SK-N-SH (cell line): ENCODE measurements at regions not wholly inside any gene's neighbourhood (a gene's known extent, or its start where the extent isn't known, plus 50 kb on each side); places are given as distances from the start of the nearest gene placed in this dataset.

ENCODE experiments used
- CTCF ChIA-PET: fragments of 300-600, 350-600 bp; formaldehyde crosslinking; extraction: SDS; loops from one replicate; lab custom pipeline; 2021; lab: Yijun Ruan, JAX
- POLR2A ChIA-PET: fragments of 350-600 bp; sonication (Branson Sonifier 250); formaldehyde crosslinking; extraction: SDS; loops from one replicate; lab custom pipeline; 2020; ENCODE audit warnings: antibody characterized with exemption, inconsistent platforms; lab: Yijun Ruan, JAX
- DNase-seq: peaks from one replicate; pipeline ENCODE4 v3.0.0; 2012
- H2AFZ ChIP-seq: fragments of 200-600 bp; sonication (generic); 2 replicates; pipeline ENCODE4 v1.8.1; 2016; ENCODE audit warnings: antibody characterized with exemption, mild to moderate bottlenecking, low read depth
- H3F3A ChIP-seq: fragments of 200-600 bp; sonication (generic); replicated peaks from 2 replicates; pipeline ENCODE3; 2016; ENCODE audit warnings: antibody characterized with exemption, mild to moderate bottlenecking; ENCODE audit not compliant: insufficient read depth
- H3K27ac ChIP-seq, 2 experiments: fragments of 200-500 bp in 1 of 2; fragments of 200-600 bp in 1 of 2; sonication (Bioruptor generic) in 1 of 2; sonication (generic), shearing (Covaris generic) in 1 of 2; 2 replicates each; pipeline versions ENCODE4 v1.5.1 to v1.6.1; 2014 to 2016; ENCODE audit warnings: low read depth in 2 of 2, inconsistent platforms in 1 of 2, low read length in 1 of 2, mild to moderate bottlenecking in 1 of 2, mixed read lengths in 1 of 2
- H3K27me3 ChIP-seq: fragments of 200-600 bp; sonication (generic), shearing (Covaris generic); 2 replicates; pipeline ENCODE4 v1.6.1; 2016; ENCODE audit warnings: mixed run types; ENCODE audit not compliant: insufficient read depth
- H3K36me3 ChIP-seq, 2 experiments: fragments of 200-500 bp in 1 of 2; fragments of 200-600 bp in 1 of 2; sonication (Bioruptor generic) in 1 of 2; sonication (generic) in 1 of 2; replicated peaks in 1 of 2; 2 replicates each; pipeline versions ENCODE3 to v1.5.1; 2014 to 2016; ENCODE audit warnings: low read length in 1 of 2, mild to moderate bottlenecking in 1 of 2; ENCODE audit not compliant: insufficient read depth in 2 of 2, control insufficient read depth in 1 of 2
- H3K4me1 ChIP-seq, 2 experiments: fragments of 200-500 bp in 1 of 2; fragments of 200-600 bp in 1 of 2; sonication (Bioruptor generic) in 1 of 2; sonication (generic), shearing (Covaris generic) in 1 of 2; 2 replicates each; pipeline versions ENCODE4 v1.5.1 to v1.6.1; 2014 to 2016; ENCODE audit warnings: low read depth in 1 of 2, low read length in 1 of 2, mixed run types in 1 of 2; ENCODE audit not compliant: insufficient read depth in 2 of 2, control insufficient read depth in 1 of 2
- H3K4me2 ChIP-seq: fragments of 200-600 bp; sonication (generic), shearing (Covaris generic); 2 replicates; pipeline ENCODE4 v1.6.1; 2017; ENCODE audit warnings: mixed run types
- H3K4me3 ChIP-seq, 2 experiments: fragments of 200-500 bp in 1 of 2; fragments of 200-600 bp in 1 of 2; sonication (Bioruptor generic) in 1 of 2; sonication (generic), shearing (Covaris generic) in 1 of 2; 2 replicates each; pipeline versions ENCODE4 v1.5.1 to v1.8.1; 2014 to 2016; ENCODE audit warnings: low read depth in 2 of 2, inconsistent platforms in 1 of 2, low read length in 1 of 2, mild to moderate bottlenecking in 1 of 2, mixed read lengths in 1 of 2, moderate library complexity in 1 of 2
- H3K79me2 ChIP-seq: fragments of 200-600 bp; sonication (generic); 2 replicates; pipeline ENCODE4 v1.8.1; 2017; ENCODE audit warnings: mild to moderate bottlenecking; ENCODE audit not compliant: insufficient read depth
- H3K9ac ChIP-seq: fragments of 200-600 bp; sonication (generic); 2 replicates; pipeline ENCODE4 v1.6.1; 2017; ENCODE audit warnings: mixed run types
- H3K9me2 ChIP-seq: fragments of 200-600 bp; sonication (generic); 2 replicates; pipeline ENCODE4 v1.6.1; 2017; ENCODE audit warnings: mixed run types
- H3K9me3 ChIP-seq: fragments of 200-600 bp; sonication (generic); 2 replicates; pipeline ENCODE4 v1.6.1; 2017; ENCODE audit warnings: mixed run types, mild to moderate bottlenecking, moderate library complexity
- H4K20me1 ChIP-seq: fragments of 200-600 bp; sonication (generic); 2 replicates; pipeline ENCODE4 v1.6.1; 2017; ENCODE audit warnings: mild to moderate bottlenecking, mixed run types; ENCODE audit not compliant: insufficient read depth
- CHD2 ChIP-seq: fragments of 150-350 bp; IDR thresholded peaks from 2 replicates; pipeline ENCODE4 v1.6.1; 2018; ENCODE audit warnings: low read length; ENCODE audit not compliant: partially characterized antibody
- ELF1 ChIP-seq: IDR thresholded peaks from 2 replicates; pipeline ENCODE4 v1.4.0; 2012
- EP300 ChIP-seq, 2 experiments: IDR thresholded peaks; 2 replicates each; pipeline versions ENCODE4 v1.4.0 to v1.6.1; 2012; ENCODE audit warnings: borderline replicate concordance in 1 of 2, low read depth in 1 of 2, low read length in 1 of 2
- EZH2phosphoT487 ChIP-seq: fragments of 200-600 bp; sonication (generic); IDR thresholded peaks from 2 replicates; pipeline ENCODE4 v1.6.1; 2017; ENCODE audit warnings: low read depth, mixed run types, mild to moderate bottlenecking, antibody characterized with exemption, moderate library complexity, borderline replicate concordance
- FOSL2 ChIP-seq: IDR thresholded peaks from 2 replicates; pipeline ENCODE4 v1.4.0; 2012; ENCODE audit warnings: low read depth, mild to moderate bottlenecking, moderate library complexity, borderline replicate concordance
- FOXJ3 ChIP-seq: sonication (generic); formaldehyde crosslinking; IDR thresholded peaks from 2 replicates; pipeline ENCODE4 v1.5.1; 2020; ENCODE audit warnings: mild to moderate bottlenecking, missing genetic modification reagents
- FOXM1 ChIP-seq: IDR thresholded peaks from 2 replicates; pipeline ENCODE4 v1.4.0; 2012; ENCODE audit warnings: low read depth, mild to moderate bottlenecking
- GATA2 ChIP-seq: sonication (generic); formaldehyde crosslinking; IDR thresholded peaks from 2 replicates; pipeline ENCODE4 v1.5.0; 2020; ENCODE audit warnings: mild to moderate bottlenecking, missing genetic modification reagents
- JUND ChIP-seq: IDR thresholded peaks from 2 replicates; pipeline ENCODE4 v1.4.0; 2012
- MXI1 ChIP-seq: IDR thresholded peaks from 2 replicates; pipeline ENCODE4 v1.6.1; 2012; ENCODE audit warnings: mild to moderate bottlenecking, low read depth, low read length, improper control_type of control experiment
- NFIC ChIP-seq: IDR thresholded peaks from 2 replicates; pipeline ENCODE4 v1.4.0; 2012; ENCODE audit warnings: borderline replicate concordance
- POLR2AphosphoS5 ChIP-seq: IDR thresholded peaks from 2 replicates; pipeline ENCODE4 v1.6.1; 2012; ENCODE audit warnings: low read depth, low read length
- RAD21 ChIP-seq: IDR thresholded peaks from 2 replicates; pipeline ENCODE4 v1.6.1; 2012; ENCODE audit warnings: mild to moderate bottlenecking, low read length
- RCOR1 ChIP-seq: fragments of 150-350 bp; IDR thresholded peaks from 2 replicates; pipeline ENCODE4 v1.6.1; 2017; ENCODE audit warnings: antibody characterized with exemption, low read length
- SMC3 ChIP-seq: IDR thresholded peaks from 2 replicates; pipeline ENCODE4 v1.6.1; 2012; ENCODE audit warnings: low read depth, low read length, improper control_type of control experiment
- TAF1 ChIP-seq: IDR thresholded peaks from 2 replicates; pipeline ENCODE4 v1.6.1; 2012; ENCODE audit warnings: low read depth, mild to moderate bottlenecking, low read length, moderate library complexity, borderline replicate concordance
- TCF12 ChIP-seq: IDR thresholded peaks from 2 replicates; pipeline ENCODE4 v1.4.0; 2012
- TEAD4 ChIP-seq: IDR thresholded peaks from 2 replicates; pipeline ENCODE4 v1.4.0; 2012; ENCODE audit warnings: mild to moderate bottlenecking, borderline replicate concordance; ENCODE audit not compliant: insufficient read depth
- WGBS: methylation state at CpG from one replicate; pipeline ENCODE4 v1.1.6; 2017; ENCODE audit warnings: low lambda C conversion rate; 5-methylcytosine and 5-hydroxymethylcytosine counted together
- TF ChIP-seq, protein P1 (sequence below): IDR thresholded peaks from 2 replicates; pipeline ENCODE4 v1.4.0; 2012; ENCODE audit warnings: low read depth
- TF ChIP-seq, protein P2 (sequence below): IDR thresholded peaks from 2 replicates; pipeline ENCODE4; 2012
- TF ChIP-seq, protein P3 (sequence below): fragments of 150-350 bp; IDR thresholded peaks from 2 replicates; pipeline ENCODE4 v1.6.1; 2016; ENCODE audit warnings: mild to moderate bottlenecking, low read depth, low read length
- TF ChIP-seq, protein P4 (sequence below): IDR thresholded peaks from 2 replicates; pipeline ENCODE4 v1.4.0; 2012; ENCODE audit warnings: low read depth, borderline replicate concordance

DNA sequence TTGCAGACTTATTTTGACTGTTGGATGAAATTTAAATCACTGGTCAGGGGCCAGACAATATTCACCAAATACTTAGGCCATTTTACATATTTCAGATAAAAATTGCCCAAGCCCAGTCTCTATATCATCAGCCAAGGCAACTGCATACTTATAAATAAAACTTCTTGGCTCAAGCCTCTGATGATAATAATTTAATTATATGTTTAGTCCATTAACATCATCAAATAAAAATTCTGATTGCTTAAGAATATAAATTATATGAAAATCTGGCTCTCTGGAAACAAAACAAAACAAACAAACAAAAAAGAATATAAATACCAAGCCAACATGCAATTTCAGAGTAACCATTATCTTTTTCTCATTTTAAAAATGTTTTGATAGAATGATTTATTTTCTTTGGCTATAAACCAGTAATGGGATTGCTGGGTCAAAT lies 165.2 kb downstream of the BTG1 start:
- no peaks in the 10 kb centered on the region for H3K27me3 ChIP-seq
- H4K20me1 ChIP-seq = no peaks in the 10 kb centered on the region
- H3K4me1 ChIP-seq = peaks cover 0 to 14% of the 10 kb centered on the region in 2 experiments; a peak in 2 of 4 replicates
- no peak for DNase-seq
- H2AFZ ChIP-seq = no peak overlapping the region
- TF ChIP-seq, protein P1, sequence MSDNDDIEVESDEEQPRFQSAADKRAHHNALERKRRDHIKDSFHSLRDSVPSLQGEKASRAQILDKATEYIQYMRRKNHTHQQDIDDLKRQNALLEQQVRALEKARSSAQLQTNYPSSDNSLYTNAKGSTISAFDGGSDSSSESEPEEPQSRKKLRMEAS = no peak
- TF ChIP-seq RCOR1 (no peak), POLR2AphosphoS5 (no peak), TCF12 (no peak)
- no peak overlapping the region for H3K4me2 ChIP-seq
- no peaks in the 10 kb centered on the region for H3K79me2 ChIP-seq
- H3K9me3 ChIP-seq = no peaks in the 10 kb centered on the region
- CTCF ChIA-PET = interaction anchor here (1.3 kb wide), 1 partner anchor 582 kb away, joined by 3 read pairs; no protein-coding TSS in a partner anchor
- H3K9me2 ChIP-seq = no peaks in the 10 kb centered on the region
- H3K27ac ChIP-seq = no peak overlapping the region
- no peaks in the 10 kb centered on the region for H3F3A ChIP-seq
- no peak overlapping the region for H3K9ac ChIP-seq
- no peaks in the 10 kb centered on the region for H3K36me3 ChIP-seq
- POLR2A ChIA-PET = no interaction called here
- H3K4me3 ChIP-seq = no peak overlapping the region

DNA sequence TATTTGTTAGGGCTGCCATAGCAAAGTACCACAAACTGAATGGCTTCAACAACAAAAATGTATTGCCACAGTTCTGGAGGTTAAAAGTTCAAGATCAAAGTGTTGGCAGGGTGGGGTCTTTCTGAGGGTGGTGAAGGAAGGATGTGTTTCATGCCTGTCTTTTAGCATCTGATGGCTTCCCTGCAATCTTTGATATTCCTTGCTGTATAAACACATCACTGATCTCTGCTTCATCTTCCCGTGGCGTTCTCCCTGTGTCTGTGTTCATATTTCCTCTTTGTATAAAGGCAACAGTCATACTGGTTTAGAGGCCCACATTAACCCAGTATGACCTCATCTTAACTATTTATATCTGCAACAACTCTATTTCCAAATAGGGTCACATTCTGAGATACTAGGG lies 167.5 kb downstream of the BTG1 start:
- ChIA-PET POLR2A (no interaction called here), CTCF (no interaction called here)
- Histone ChIP-seq H3K79me2 (no peaks in the 10 kb centered on the region), H3K27me3 (no peaks in the 10 kb centered on the region), H3K27ac (no peak overlapping the region), H3K9ac (no peak overlapping the region), H3K4me2 (no peak overlapping the region), H2AFZ (no peak overlapping the region), H3K4me1 (peaks cover 0 to 11% of the 10 kb centered on the region in 2 experiments; a peak in 2 of 4 replicates), H3K9me2 (no peaks in the 10 kb centered on the region), H3K4me3 (no peak overlapping the region), H3K36me3 (no peaks in the 10 kb centered on the region), H4K20me1 (no peaks in the 10 kb centered on the region), H3K9me3 (no peaks in the 10 kb centered on the region), H3F3A (no peaks in the 10 kb centered on the region)
- DNase-seq = no peak
- WGBS = 100% methylated on average over 2 of the region's 2 CpGs
- TF ChIP-seq NFIC (no peak), EP300 (IDR thresholded peaks at IDR 0.05; ENCODE audit: borderline replicate concordance in 1 of 2, low read depth in 1 of 2, low read length in 1 of 2) (no peak), ELF1 (no peak), JUND (no peak), FOXM1 (no peak)

DNA sequence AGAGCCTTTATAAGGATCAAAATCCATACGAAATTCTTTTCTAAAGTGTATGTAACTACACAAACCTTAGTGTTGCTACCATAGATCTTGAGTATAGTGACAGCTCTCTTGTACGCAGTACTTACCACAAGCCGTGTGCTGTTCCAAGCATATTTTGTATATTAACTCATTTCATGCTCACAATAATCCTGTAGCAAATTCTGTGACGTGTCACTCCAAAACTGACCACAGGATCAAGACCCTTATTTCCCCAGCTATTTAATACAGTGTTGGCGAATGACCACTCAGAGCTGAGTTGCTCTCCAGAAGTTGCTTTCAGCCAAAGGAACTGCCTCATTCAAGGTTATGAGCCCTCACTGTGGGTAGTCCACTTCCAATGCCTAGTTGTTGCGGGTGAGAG lies 169.8 kb downstream of the BTG1 start:
- DNase-seq = no peak
- no peaks in the 10 kb centered on the region for H3F3A ChIP-seq
- ChIA-PET POLR2A (no interaction called here), CTCF (interaction anchor here (0.5 to 1.5 kb wide), 5 partner anchors 10 to 997 kb away, joined by 3 read pairs; no protein-coding TSS in a partner anchor)
- H3K27me3 ChIP-seq = no peaks in the 10 kb centered on the region
- H3K79me2 ChIP-seq = no peaks in the 10 kb centered on the region
- H4K20me1 ChIP-seq = no peaks in the 10 kb centered on the region
- no peak overlapping the region for H3K4me3 ChIP-seq
- 94% methylated on average over 6 of the region's 6 CpGs for WGBS
- no peaks in the 10 kb centered on the region for H3K36me3 ChIP-seq
- no peak overlapping the region for H2AFZ ChIP-seq
- H3K9me3 ChIP-seq = no peaks in the 10 kb centered on the region
- H3K4me1 ChIP-seq = peaks cover 0 to 13% of the 10 kb centered on the region in 2 experiments; a peak in 2 of 4 replicates
- H3K9ac ChIP-seq = no peak overlapping the region
- H3K9me2 ChIP-seq = no peaks in the 10 kb centered on the region
- no peak overlapping the region for H3K27ac ChIP-seq
- H3K4me2 ChIP-seq = no peak overlapping the region
- TF ChIP-seq TCF12 (no peak), MXI1 (no peak), POLR2AphosphoS5 (no peak), TAF1 (no peak), FOSL2 (no peak), RAD21 (no peak), FOXJ3 (no peak), RCOR1 (no peak), EZH2phosphoT487 (no peak), SMC3 (no peak), TEAD4 (no peak), CHD2 (no peak), GATA2 (CRISPR knock-in tag) (no peak)
- TF ChIP-seq, protein P2, sequence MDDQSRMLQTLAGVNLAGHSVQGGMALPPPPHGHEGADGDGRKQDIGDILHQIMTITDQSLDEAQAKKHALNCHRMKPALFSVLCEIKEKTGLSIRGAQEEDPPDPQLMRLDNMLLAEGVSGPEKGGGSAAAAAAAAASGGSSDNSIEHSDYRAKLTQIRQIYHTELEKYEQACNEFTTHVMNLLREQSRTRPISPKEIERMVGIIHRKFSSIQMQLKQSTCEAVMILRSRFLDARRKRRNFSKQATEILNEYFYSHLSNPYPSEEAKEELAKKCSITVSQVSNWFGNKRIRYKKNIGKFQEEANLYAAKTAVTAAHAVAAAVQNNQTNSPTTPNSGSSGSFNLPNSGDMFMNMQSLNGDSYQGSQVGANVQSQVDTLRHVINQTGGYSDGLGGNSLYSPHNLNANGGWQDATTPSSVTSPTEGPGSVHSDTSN = no peak
- TF ChIP-seq, protein P1 = no peak
- TF ChIP-seq, protein P3, sequence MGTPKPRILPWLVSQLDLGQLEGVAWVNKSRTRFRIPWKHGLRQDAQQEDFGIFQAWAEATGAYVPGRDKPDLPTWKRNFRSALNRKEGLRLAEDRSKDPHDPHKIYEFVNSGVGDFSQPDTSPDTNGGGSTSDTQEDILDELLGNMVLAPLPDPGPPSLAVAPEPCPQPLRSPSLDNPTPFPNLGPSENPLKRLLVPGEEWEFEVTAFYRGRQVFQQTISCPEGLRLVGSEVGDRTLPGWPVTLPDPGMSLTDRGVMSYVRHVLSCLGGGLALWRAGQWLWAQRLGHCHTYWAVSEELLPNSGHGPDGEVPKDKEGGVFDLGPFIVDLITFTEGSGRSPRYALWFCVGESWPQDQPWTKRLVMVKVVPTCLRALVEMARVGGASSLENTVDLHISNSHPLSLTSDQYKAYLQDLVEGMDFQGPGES = no peak
- TF ChIP-seq, protein P4, sequence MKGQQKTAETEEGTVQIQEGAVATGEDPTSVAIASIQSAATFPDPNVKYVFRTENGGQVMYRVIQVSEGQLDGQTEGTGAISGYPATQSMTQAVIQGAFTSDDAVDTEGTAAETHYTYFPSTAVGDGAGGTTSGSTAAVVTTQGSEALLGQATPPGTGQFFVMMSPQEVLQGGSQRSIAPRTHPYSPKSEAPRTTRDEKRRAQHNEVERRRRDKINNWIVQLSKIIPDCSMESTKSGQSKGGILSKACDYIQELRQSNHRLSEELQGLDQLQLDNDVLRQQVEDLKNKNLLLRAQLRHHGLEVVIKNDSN = no peak
